ENCODE measurements at regions not wholly inside any gene's neighbourhood (a gene's known extent, or its start where the extent isn't known, plus 50 kb on each side); places are given as distances from the start of the nearest gene placed in this dataset.

- TF ChIP-seq CTCF (IDR thresholded peaks at IDR 0.05) (no peak), POLR2AphosphoS5 (IDR thresholded peaks at IDR 0.05; ENCODE audit: insufficient read depth in 1 of 2, low read depth in 1 of 2) (no peak), POLR2A (IDR thresholded peaks at IDR 0.05) (no peak)
Observed at GRCh38 chr5:33223563-33224284, 217.0 kb upstream of the TARS1 start.

Data from vagina (tissue), 2 donors.